H1 (cell line): ENCODE measurements at regions not wholly inside any gene's neighbourhood (a gene's known extent, or its start where the extent isn't known, plus 50 kb on each side); places are given as distances from the start of the nearest gene placed in this dataset.

Experiments used
- CTCF ChIA-PET: fragments of 300-600 bp; sonication (Branson Sonifier 250); formaldehyde crosslinking; loops from one replicate; lab custom pipeline; 2021; ENCODE audit not compliant: partially characterized antibody; lab: Charles Lee
- POLR2A ChIA-PET: fragments of 300-600 bp; sonication (Branson Sonifier 250); formaldehyde crosslinking; loops from one replicate; lab custom pipeline; 2021; ENCODE audit warnings: inconsistent platforms; ENCODE audit not compliant: partially characterized antibody; lab: Charles Lee
- DNase-seq, 2 experiments: peaks; one replicate each; pipeline versions ENCODE4 v3.0.0 to v3.0.0-alpha.2; 2010 to 2022; ENCODE audit warnings: low spot score in 2 of 2, low read depth in 1 of 2, mixed read lengths in 1 of 2
- FAIRE-seq: peaks from 2 replicates; lab custom pipeline; 2011; peaks lifted over from hg19 to GRCh38; lab: Jason Lieb, UNC
- H2AFZ ChIP-seq: 2 replicates; pipeline ENCODE4 v1.8.1; 2012; ENCODE audit warnings: low read length, inconsistent platforms
- H2AK5ac ChIP-seq: 2 replicates; pipeline ENCODE4 v1.6.1; 2013; ENCODE audit warnings: low read depth, low read length
- H2BK120ac ChIP-seq: replicated peaks from 2 replicates; pipeline ENCODE3; 2013; ENCODE audit warnings: low read depth, low read length, inconsistent platforms
- H2BK12ac ChIP-seq: 2 replicates; pipeline ENCODE4 v1.6.1; 2013; ENCODE audit warnings: low read depth, low read length
- H2BK15ac ChIP-seq: 2 replicates; pipeline ENCODE4 v1.6.1; 2013; ENCODE audit warnings: low read length
- H2BK20ac ChIP-seq: 2 replicates; pipeline ENCODE4 v1.6.1; 2013; ENCODE audit warnings: low read length
- H2BK5ac ChIP-seq: 2 replicates; pipeline ENCODE4 v1.6.1; 2013; ENCODE audit warnings: low read depth, low read length
- H3K14ac ChIP-seq: 2 replicates; pipeline ENCODE4 v1.6.1; 2013; ENCODE audit warnings: inconsistent platforms; ENCODE audit not compliant: insufficient read length
- H3K18ac ChIP-seq: 2 replicates; pipeline ENCODE4 v1.6.1; 2013; ENCODE audit warnings: low read length; ENCODE audit errors: extremely low read depth
- H3K23ac ChIP-seq: 2 replicates; pipeline ENCODE4 v1.6.1; 2013; ENCODE audit warnings: inconsistent platforms; ENCODE audit not compliant: insufficient read length
- H3K23me2 ChIP-seq: 2 replicates; pipeline ENCODE4 v1.6.1; 2013; ENCODE audit warnings: low read depth, low read length
- H3K27ac ChIP-seq: 2 replicates; pipeline ENCODE4 v1.6.1; 2011; ENCODE audit warnings: low read depth, low read length, inconsistent platforms
- H3K27me3 ChIP-seq, 4 experiments: replicated peaks in 1 of 4; 1 replicate in 1 of 4; 2 replicates in 3 of 4; pipeline versions ENCODE4 v1.6.1 to v1.8.1; 2011 to 2013; ENCODE audit warnings: low read length in 3 of 4, mild to moderate bottlenecking in 3 of 4, inconsistent platforms in 2 of 4, mixed read lengths in 2 of 4, moderate library complexity in 1 of 4; ENCODE audit not compliant: control insufficient read depth in 3 of 4, insufficient read depth in 3 of 4; ENCODE audit errors: extremely low read depth in 1 of 4
- H3K36me3 ChIP-seq, 4 experiments: 2 replicates each; pipeline versions ENCODE4 v1.6.1 to v1.8.1; 2011 to 2013; ENCODE audit warnings: mild to moderate bottlenecking in 4 of 4, low read length in 3 of 4, moderate library complexity in 2 of 4, control low read depth in 1 of 4, inconsistent platforms in 1 of 4; ENCODE audit not compliant: insufficient read depth in 4 of 4, control insufficient read depth in 2 of 4
- H3K4ac ChIP-seq: replicated peaks from 2 replicates; pipeline ENCODE3; 2013; ENCODE audit warnings: low read length, low read depth, mixed read lengths, inconsistent platforms; ENCODE audit not compliant: insufficient read length
- H3K4me1 ChIP-seq, 4 experiments: replicated peaks in 1 of 4; 1 replicate in 1 of 4; 2 replicates in 3 of 4; pipeline versions ENCODE4 v1.6.1 to v1.8.1; 2011 to 2013; ENCODE audit warnings: low read length in 3 of 4, inconsistent platforms in 2 of 4, mixed read lengths in 1 of 4; ENCODE audit not compliant: insufficient read depth in 4 of 4, control insufficient read depth in 3 of 4
- H3K4me2 ChIP-seq, 2 experiments: 2 replicates each; pipeline versions ENCODE4 v1.6.1 to v1.8.1; 2011 to 2013; ENCODE audit warnings: low read depth in 2 of 2, low read length in 2 of 2, control low read depth in 1 of 2, inconsistent platforms in 1 of 2, mild to moderate bottlenecking in 1 of 2; ENCODE audit not compliant: insufficient read depth in 1 of 2
- H3K4me3 ChIP-seq, 4 experiments: fragments of 200-600, 300-600 bp in 1 of 4; sonication (generic), shearing (Covaris generic), sonication (Bioruptor Twin) in 1 of 4; 2 replicates each; pipeline versions ENCODE4 v1.5.1 to v1.8.1; 2011 to 2016; ENCODE audit warnings: low read length in 4 of 4, low read depth in 3 of 4, control low read depth in 2 of 4, inconsistent platforms in 2 of 4, mild to moderate bottlenecking in 2 of 4, mixed read lengths in 1 of 4, moderate library complexity in 1 of 4; ENCODE audit not compliant: insufficient read depth in 2 of 4; ENCODE audit errors: extremely low read depth in 1 of 4
- H3K56ac ChIP-seq: replicated peaks from 2 replicates; pipeline ENCODE3; 2013; ENCODE audit warnings: low read depth, mild to moderate bottlenecking, mixed read lengths, low read length, inconsistent platforms; ENCODE audit not compliant: insufficient read length
- H3K79me1 ChIP-seq: 2 replicates; pipeline ENCODE4 v1.6.1; 2013; ENCODE audit warnings: low read depth, low read length, control low read depth
- H3K79me2 ChIP-seq, 2 experiments: 2 replicates each; pipeline versions ENCODE4 v1.6.1 to v1.8.1; 2012 to 2013; ENCODE audit warnings: low read length in 2 of 2, mild to moderate bottlenecking in 2 of 2, inconsistent platforms in 1 of 2; ENCODE audit not compliant: insufficient read depth in 2 of 2, control insufficient read depth in 1 of 2
- H3K9ac ChIP-seq, 4 experiments: replicated peaks in 1 of 4; 1 replicate in 1 of 4; 2 replicates in 3 of 4; pipeline versions ENCODE4 v1.6.1 to v1.8.1; 2011 to 2013; ENCODE audit warnings: low read depth in 3 of 4, low read length in 3 of 4, control low read depth in 2 of 4, mild to moderate bottlenecking in 2 of 4, moderate library complexity in 2 of 4, inconsistent platforms in 1 of 4; ENCODE audit errors: extremely low read depth in 1 of 4
- H3K9me3 ChIP-seq, 2 experiments: 2 replicates each; pipeline versions ENCODE4 v1.6.1 to v1.8.1; 2012 to 2013; ENCODE audit warnings: mild to moderate bottlenecking in 2 of 2, moderate library complexity in 2 of 2, control low read depth in 1 of 2, inconsistent platforms in 1 of 2, low read depth in 1 of 2, low read length in 1 of 2, mixed read lengths in 1 of 2; ENCODE audit not compliant: insufficient read depth in 2 of 2
- H4K20me1 ChIP-seq, 2 experiments: replicated peaks in 1 of 2; 2 replicates each; pipeline versions ENCODE3 to v1.8.1; 2011 to 2013; ENCODE audit warnings: inconsistent platforms in 2 of 2, low read length in 2 of 2, mild to moderate bottlenecking in 1 of 2; ENCODE audit not compliant: insufficient read depth in 2 of 2, control insufficient read depth in 1 of 2
- H4K5ac ChIP-seq: 2 replicates; pipeline ENCODE4 v1.6.1; 2013; ENCODE audit warnings: low read length, low read depth, mixed read lengths, inconsistent platforms; ENCODE audit not compliant: insufficient read length
- H4K8ac ChIP-seq: 2 replicates; pipeline ENCODE4 v1.8.0; 2013; ENCODE audit warnings: mild to moderate bottlenecking, moderate library complexity, low read length, inconsistent platforms; ENCODE audit not compliant: insufficient read depth; ENCODE audit errors: extremely low read depth
- H4K91ac ChIP-seq: replicated peaks from 2 replicates; pipeline ENCODE3; 2013; ENCODE audit warnings: low read length, mixed read lengths, inconsistent platforms; ENCODE audit not compliant: insufficient read length
- ASH2L ChIP-seq: fragments of 200-600, 300-600 bp; sonication (generic); IDR thresholded peaks from one replicate; pipeline ENCODE4 v1.7.1; 2017; ENCODE audit warnings: low read length
- CTBP2 ChIP-seq: IDR thresholded peaks from 2 replicates; pipeline ENCODE4 v1.7.0; 2011; ENCODE audit warnings: borderline replicate concordance, mild to moderate bottlenecking, moderate library complexity, mixed read lengths, low read length; ENCODE audit not compliant: insufficient read depth, insufficient read length
- CTCF ChIP-seq, 3 experiments: IDR thresholded peaks; 1 replicate in 2 of 3; 2 replicates in 1 of 3; pipeline versions ENCODE4 v1.5.1 to v1.6.1; 2011; ENCODE audit warnings: low read length in 3 of 3, mild to moderate bottlenecking in 3 of 3, inconsistent platforms in 2 of 3, low read depth in 1 of 3, moderate library complexity in 1 of 3; ENCODE audit not compliant: insufficient read depth in 1 of 3; ENCODE audit errors: control extremely low read depth in 1 of 3
- FOSL1 ChIP-seq: IDR thresholded peaks from 2 replicates; pipeline ENCODE4 v1.6.1; 2011; ENCODE audit warnings: mild to moderate bottlenecking, low read depth, low read length, moderate library complexity; ENCODE audit not compliant: insufficient read depth
- KDM1A ChIP-seq: fragments of 200-600, 300-600 bp; sonication (generic); IDR thresholded peaks from 2 replicates; pipeline ENCODE4 v1.7.1; 2016; ENCODE audit warnings: mild to moderate bottlenecking, low read length, borderline replicate concordance
- KDM5A ChIP-seq: fragments of 200-600 bp; IDR thresholded peaks from 2 replicates; pipeline ENCODE4 v1.7.1; 2012; ENCODE audit warnings: mild to moderate bottlenecking, low read length, inconsistent platforms, mixed read lengths
- NANOG ChIP-seq: IDR thresholded peaks from 2 replicates; pipeline ENCODE4 v1.6.1; 2011; ENCODE audit warnings: low read length, low read depth, mild to moderate bottlenecking, inconsistent platforms; ENCODE audit not compliant: insufficient read depth, poor library complexity, severe bottlenecking
- RNF2 ChIP-seq: fragments of 200-900, 300-1000 bp; sonication (generic); IDR thresholded peaks from 2 replicates; pipeline ENCODE4 v1.7.1; 2016; ENCODE audit warnings: borderline replicate concordance, low read depth, mild to moderate bottlenecking, antibody characterized with exemption, low read length; ENCODE audit not compliant: poor library complexity, severe bottlenecking; ENCODE audit errors: missing control alignments
- SIRT6 ChIP-seq: IDR thresholded peaks from one replicate; pipeline ENCODE4 v1.7.1; 2012; ENCODE audit warnings: low read length, inconsistent platforms
- TAF7 ChIP-seq: optimal IDR thresholded peaks from 2 replicates; pipeline ENCODE3; 2011; ENCODE audit warnings: low read depth, mild to moderate bottlenecking, inconsistent platforms, low read length, moderate library complexity, borderline replicate concordance
- TBP ChIP-seq: IDR thresholded peaks from 2 replicates; pipeline ENCODE4 v1.6.1; 2011; ENCODE audit warnings: low read depth, low read length, improper control_type of control experiment
- TEAD4 ChIP-seq: IDR thresholded peaks from 2 replicates; pipeline ENCODE4 v1.6.1; 2012; ENCODE audit warnings: low read depth, low read length, inconsistent platforms, mixed read lengths
- WGBS, 2 experiments: shearing (Covaris generic) in 1 of 2; methylation state at CpG; one replicate each; pipeline versions ENCODE4 v1.1.6 to v1.1.7; 2013 to 2015; ENCODE audit warnings: low lambda C conversion rate in 2 of 2, mixed read lengths in 2 of 2, inconsistent platforms in 1 of 2, low coverage in 1 of 2, missing lambda C conversion rate in 1 of 2; ENCODE audit not compliant: insufficient replicate concordance in 2 of 2, insufficient coverage in 1 of 2, insufficient read length in 1 of 2; ENCODE audit errors: extremely low coverage in 1 of 2, missing lambda C conversion rate in 1 of 2; 5-methylcytosine and 5-hydroxymethylcytosine counted together

- Histone ChIP-seq H3K79me2 (no peaks in the 10 kb centered on the region), H3K9me3 (peaks cover 3 to 6% of the 10 kb centered on the region in 2 experiments; a peak in 1 of 4 replicates), H3K23ac (no peak overlapping the region), H3K4me2 (no peak overlapping the region), H2BK15ac (no peak overlapping the region), H2BK20ac (no peak overlapping the region), H4K91ac (no peak overlapping the region), H3K27ac (no peak overlapping the region), H3K14ac (no peak overlapping the region), H3K79me1 (no peaks in the 10 kb centered on the region), H2AFZ (no peak overlapping the region), H3K23me2 (no peaks in the 10 kb centered on the region), H3K4ac (no peak overlapping the region), H2BK120ac (no peak overlapping the region), H3K56ac (no peak overlapping the region), H2BK5ac (no peak overlapping the region), H3K18ac (no peak overlapping the region), H3K36me3 (no peaks in the 10 kb centered on the region), H3K9ac (no peak overlapping the region), H3K4me1 (no peaks in the 10 kb centered on the region), H3K4me3 (no peak overlapping the region), H3K27me3 (no peaks in the 10 kb centered on the region), H4K5ac (no peak overlapping the region), H2BK12ac (no peak overlapping the region), H2AK5ac (no peak overlapping the region), H4K20me1 (no peaks in the 10 kb centered on the region), H4K8ac (no peak overlapping the region)
- POLR2A ChIA-PET, result no interaction called here
- no peak for DNase-seq
- no peak for FAIRE-seq
- WGBS, 2 experiments, result 88% methylated on average over 4 of the region's 4 CpGs; no CpG with 5 or more reads in 1 of the 2 experiments
- CTCF ChIA-PET, result no interaction called here
- TF ChIP-seq TBP, result no peak
- TF ChIP-seq TEAD4, result no peak
- no peak for TF ChIP-seq KDM1A
- TF ChIP-seq CTCF (IDR thresholded peaks at IDR 0.05; ENCODE audit: control extremely low read depth in 1 of 3, insufficient read depth in 1 of 3, low read depth in 1 of 3, low read length in 3 of 3), result no peak
- TF ChIP-seq TAF7, result no peak
- no peak for TF ChIP-seq KDM5A
- TF ChIP-seq NANOG, result no peak
- TF ChIP-seq FOSL1, result no peak
- TF ChIP-seq CTBP2, result no peak
- no peak for TF ChIP-seq ASH2L
- TF ChIP-seq SIRT6, result no peak
- TF ChIP-seq RNF2, result no peak
Observed at GRCh38 chr2:66815886-66816285, 381.0 kb downstream of the MEIS1 start.
